HG02852 (cell line): ENCODE measurements at regions not wholly inside any gene's neighbourhood (a gene's known extent, or its start where the extent isn't known, plus 50 kb on each side); places are given as distances from the start of the nearest gene placed in this dataset.
A peak's percentile ranks its signal among the peaks of the same experiment; 100 is the strongest.
"Not testable (repeated sequence)": the region's sequence is repeated elsewhere in the genome, so short reads cannot be mapped to it uniquely, and the experiment has no call there.

Experiments used
- ATAC-seq: cut with Tn5 transposase; IDR thresholded peaks from one replicate; pipeline ENCODE4 v1.9.1; 2021; ENCODE audit warnings: mild to moderate bottlenecking, moderate library complexity; ENCODE audit not compliant: unreplicated experiment

- not testable (repeated sequence) for ATAC-seq
Measured at GRCh38 chr3:48101301-48101650, 85.1 kb upstream of the MAP4 start.

DNA sequence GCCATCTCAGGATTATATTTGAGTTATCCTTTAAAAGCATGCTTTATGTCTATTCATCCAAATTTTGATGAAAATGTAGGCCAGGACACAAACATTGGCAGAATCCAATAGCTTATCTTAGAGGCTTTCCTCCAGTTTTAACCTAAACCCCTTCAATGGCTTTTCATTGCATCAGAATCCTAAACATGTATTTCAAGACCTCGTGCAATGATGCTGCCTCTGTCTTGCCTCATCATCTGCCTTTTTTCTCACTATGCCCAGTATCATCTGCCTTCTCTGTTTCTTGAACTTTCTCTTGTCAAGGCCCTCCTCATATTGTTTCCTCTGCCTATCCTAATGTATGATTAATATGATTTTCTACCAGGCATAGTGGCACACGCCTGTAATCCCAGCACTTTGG, 76.1 kb upstream of the MAP4 start:
- ATAC-seq: no peak

DNA sequence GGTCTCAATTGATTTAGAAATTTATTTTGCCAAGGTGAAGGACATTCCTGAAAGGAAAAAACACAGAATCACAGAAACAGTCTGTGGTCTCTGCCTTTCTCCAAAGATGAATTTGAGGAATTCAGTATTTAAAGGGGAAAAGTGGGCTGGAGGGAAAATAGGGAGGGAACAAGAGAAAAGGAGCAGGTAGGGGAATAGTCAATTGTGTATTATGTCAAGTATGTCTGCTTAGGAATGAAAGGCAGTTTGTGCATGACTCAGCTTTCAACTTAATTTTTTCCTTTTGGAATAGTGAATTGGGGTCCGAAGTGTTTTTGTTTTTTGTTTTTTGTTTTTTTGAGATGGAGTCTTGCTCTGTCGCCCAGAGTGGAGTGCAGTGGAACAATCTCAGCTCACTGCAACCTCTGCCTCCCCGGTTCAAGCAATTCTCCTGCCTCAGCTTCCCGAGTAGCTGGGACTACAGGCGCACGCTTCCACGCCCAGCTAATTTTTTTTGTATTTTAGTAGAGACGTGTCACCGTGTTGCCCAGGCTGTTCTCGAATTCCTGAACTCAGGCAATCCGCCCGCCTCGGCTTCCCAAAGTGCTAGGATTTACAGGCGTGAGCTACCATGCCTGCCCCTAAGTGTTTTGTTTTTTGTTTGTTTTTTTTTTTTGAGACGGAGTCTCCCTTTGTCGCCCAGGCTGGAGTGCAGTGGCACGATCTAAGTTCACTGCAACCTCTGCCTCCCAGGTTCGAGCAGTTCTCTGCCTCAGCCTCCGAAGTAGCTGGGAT, 74.1 kb upstream of the MAP4 start:
- ATAC-seq: no peak

GRCh38 chr3:48088749-48089466, 72.7 kb upstream of the MAP4 start:
- peak; percentile 93 for ATAC-seq

- ATAC-seq: peak; percentile 31
Measured at GRCh38 chr3:48088056-48088748, 72.0 kb upstream of the MAP4 start.

DNA sequence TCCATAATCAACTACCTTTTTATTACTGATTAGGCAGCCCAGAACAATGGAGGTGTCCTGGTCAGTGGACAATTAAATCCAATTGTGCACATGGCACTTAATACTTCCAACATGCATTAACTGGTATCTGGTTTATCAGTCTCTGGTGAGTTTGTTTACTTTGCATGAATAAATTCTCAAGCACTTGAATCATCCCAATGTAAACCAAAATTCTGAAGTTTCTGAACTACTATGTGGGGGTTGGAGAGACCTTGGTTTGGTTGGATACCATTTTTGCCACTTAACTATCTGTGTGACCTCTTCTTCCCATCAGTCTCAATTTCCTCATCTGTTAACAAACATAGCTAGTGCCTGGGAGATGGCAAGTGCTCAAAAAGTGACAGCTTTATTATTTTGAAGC, 70.5 kb upstream of the MAP4 start:
- no peak for ATAC-seq

- ATAC-seq: no peak
Measured at GRCh38 chr3:48084929-48085328, 68.7 kb upstream of the MAP4 start.

DNA sequence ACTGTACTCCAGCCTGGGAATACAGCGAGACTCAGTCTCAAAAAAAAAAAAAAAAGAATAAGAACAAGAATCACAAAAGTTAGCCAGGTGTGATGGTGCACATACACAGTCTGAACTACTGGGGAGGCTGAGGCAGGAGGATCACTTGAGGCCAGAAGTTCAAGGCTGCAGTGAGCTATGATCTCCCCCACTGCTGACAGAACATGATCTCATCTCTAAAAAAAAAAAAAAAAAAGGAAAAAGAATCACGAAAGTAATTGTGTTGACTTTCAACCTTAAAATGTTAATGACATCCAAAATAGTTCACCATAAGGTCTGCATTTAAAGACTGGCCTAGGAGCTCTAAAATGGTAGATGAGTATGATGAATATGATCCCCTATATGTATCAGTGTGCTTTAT, 68.0 kb upstream of the MAP4 start:
- no peak for ATAC-seq

- ATAC-seq: no peak
Measured at GRCh38 chr3:48082580-48083184, 66.5 kb upstream of the MAP4 start.

DNA sequence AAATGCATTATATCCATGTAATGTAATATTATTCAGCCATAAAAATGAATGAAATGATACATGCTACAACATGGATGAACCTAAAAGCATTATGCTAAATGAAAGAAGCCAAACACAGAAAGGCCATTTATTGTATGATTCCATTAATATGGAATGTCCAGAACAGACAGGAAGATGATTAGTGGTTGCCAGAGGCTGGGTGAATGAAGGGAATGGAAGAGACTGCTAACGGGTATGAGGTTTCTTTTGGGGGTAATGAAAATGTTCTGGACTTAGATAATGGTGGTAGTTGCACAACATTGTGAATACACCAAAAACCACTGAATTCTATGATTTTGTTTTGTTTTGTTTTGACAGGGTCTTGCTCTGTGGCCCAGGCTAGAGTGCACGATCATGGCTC, 61.6 kb upstream of the MAP4 start:
- ATAC-seq: no peak

DNA sequence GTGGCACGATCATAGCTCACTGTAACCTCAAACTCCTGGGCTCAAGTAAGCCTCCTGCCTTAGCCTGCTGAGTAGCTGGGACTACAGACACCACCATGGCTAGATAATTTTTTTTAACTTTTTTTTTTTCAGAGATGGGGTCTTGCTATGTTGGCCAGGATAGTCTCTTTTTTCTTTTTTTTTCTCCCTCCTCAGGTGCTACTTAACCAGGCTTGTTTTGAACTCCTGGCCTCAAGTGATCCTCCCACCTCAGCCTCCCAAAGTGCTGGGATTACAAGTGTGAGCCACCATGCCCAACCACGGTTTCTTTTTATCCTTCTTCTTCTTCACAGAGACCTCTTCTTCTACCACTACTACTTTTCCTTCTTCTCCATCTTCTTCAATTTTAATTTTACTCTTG, 53.8 kb upstream of the MAP4 start:
- no peak for ATAC-seq

DNA sequence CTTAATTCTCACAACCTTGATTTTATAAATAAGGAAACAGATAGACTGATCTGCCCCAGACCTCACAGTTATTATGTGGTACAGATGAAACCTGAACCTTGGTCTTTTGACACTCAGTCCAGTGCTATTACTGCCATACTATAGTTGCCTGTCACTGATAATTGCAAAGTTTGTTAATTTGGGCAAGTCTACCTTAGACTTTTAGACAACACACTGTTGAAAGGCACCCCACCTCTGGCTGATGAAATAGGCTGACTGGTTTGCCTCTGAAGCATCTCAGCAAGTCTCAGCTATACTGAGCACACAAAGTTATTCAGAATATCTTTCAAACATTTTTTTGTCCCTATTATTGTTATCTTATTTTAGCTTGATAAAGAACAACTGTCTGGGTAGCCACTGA, 53.1 kb upstream of the MAP4 start:
- no peak for ATAC-seq

GRCh38 chr3:48068886-48069285, 52.7 kb upstream of the MAP4 start:
- ATAC-seq: no peak

GRCh38 chr3:48068320-48068719, 52.1 kb upstream of the MAP4 start:
- ATAC-seq: not testable (repeated sequence)

DNA sequence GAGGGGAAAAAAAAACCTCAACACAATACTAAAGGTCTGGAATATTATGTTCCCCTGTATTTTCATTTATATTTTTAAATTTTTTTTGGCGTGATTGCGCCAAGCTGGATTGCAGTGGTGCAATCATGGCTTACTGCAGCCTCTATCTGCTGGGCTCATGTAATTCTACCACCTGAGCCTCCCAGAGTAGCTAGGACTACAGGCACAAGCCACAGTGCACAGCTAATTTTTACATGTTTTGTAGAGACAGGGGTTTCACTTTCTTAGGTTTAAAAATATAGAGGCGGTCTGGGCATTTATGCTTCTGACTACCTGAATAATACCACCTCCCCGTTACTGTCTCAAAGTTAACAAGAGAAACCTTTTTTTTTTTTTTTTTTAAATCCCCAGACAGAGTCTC, 51.1 kb upstream of the MAP4 start:
- ATAC-seq: no peak
